Glomerular endothelial cell (primary cell): ENCODE measurements at regions not wholly inside any gene's neighbourhood (a gene's known extent, or its start where the extent isn't known, plus 50 kb on each side); places are given as distances from the start of the nearest gene placed in this dataset.

Source experiments
- DNase-seq: peaks from one replicate; pipeline ENCODE4 v3.0.0-alpha.2; 2011; ENCODE audit warnings: low read depth, low spot score; ENCODE audit errors: extremely low read depth

GRCh38 chr17:74148901-74149596 is 54.4 kb upstream of the RPL38 start:
- DNase-seq: no peak

GRCh38 chr17:74149597-74150427 is 53.7 kb upstream of the RPL38 start:
- no peak for DNase-seq

GRCh38 chr17:74150428-74151025 is 53.0 kb upstream of the RPL38 start:
- DNase-seq: no peak

- no peak for DNase-seq
Measured at GRCh38 chr17:74151551-74152315, 51.7 kb upstream of the RPL38 start.

GRCh38 chr17:74152591-74153455 is 50.7 kb upstream of the RPL38 start:
- no peak for DNase-seq

GRCh38 chr17:74153456-74153810 is 50.0 kb upstream of the RPL38 start:
- no peak for DNase-seq
